ENCODE measurements at regions not wholly inside any gene's neighbourhood (a gene's known extent, or its start where the extent isn't known, plus 50 kb on each side); places are given as distances from the start of the nearest gene placed in this dataset.

DNA sequence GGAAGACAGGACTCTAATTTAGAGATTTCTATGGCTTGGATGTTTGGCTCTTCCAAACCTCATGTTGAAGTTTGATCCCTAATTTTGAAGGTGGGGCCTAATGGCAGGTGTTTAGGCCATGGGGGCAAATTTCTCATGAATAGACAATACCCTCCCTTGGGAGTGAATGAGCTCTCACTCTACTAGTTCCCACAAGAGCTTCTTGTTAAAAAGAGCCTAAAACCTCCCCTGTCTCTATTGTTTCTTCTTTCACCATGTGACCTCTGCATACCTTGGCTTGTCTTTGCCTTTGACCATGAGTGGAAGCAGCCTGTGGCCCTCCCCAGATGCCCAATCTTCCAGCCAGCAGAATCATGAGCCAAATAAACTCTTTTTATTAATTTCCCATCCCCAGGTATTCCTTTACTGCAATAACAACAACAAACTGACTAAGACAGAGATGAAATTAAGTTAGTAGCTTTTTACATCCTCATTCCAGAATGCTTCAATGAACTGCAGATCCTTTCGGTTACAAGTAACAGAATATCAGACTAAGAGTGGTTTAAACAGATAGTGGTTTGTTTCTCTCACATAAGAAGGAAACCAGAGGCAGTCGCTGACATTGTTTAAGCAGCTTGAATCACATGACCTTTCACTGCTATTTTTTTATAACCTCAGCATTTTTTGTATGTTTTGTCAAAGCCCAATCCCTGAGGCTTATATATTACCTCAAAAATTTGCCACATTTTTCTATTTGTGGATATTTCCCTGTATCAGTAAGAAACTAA, 1013.3 kb upstream of the SEMA6D start:
- H3K4me3 ChIP-seq = no peak overlapping the region
- no peaks in the 10 kb centered on the region for H3K27me3 ChIP-seq (ENCODE audit: low read depth)
- H3K36me3 ChIP-seq = no peaks in the 10 kb centered on the region
- no peaks in the 10 kb centered on the region for H3K4me1 ChIP-seq
- H3K9me3 ChIP-seq (replicated peaks) = peaks cover 23% of the 10 kb centered on the region
- H3K27ac ChIP-seq (replicated peaks) = no peak overlapping the region
- TF ChIP-seq, protein P1, sequence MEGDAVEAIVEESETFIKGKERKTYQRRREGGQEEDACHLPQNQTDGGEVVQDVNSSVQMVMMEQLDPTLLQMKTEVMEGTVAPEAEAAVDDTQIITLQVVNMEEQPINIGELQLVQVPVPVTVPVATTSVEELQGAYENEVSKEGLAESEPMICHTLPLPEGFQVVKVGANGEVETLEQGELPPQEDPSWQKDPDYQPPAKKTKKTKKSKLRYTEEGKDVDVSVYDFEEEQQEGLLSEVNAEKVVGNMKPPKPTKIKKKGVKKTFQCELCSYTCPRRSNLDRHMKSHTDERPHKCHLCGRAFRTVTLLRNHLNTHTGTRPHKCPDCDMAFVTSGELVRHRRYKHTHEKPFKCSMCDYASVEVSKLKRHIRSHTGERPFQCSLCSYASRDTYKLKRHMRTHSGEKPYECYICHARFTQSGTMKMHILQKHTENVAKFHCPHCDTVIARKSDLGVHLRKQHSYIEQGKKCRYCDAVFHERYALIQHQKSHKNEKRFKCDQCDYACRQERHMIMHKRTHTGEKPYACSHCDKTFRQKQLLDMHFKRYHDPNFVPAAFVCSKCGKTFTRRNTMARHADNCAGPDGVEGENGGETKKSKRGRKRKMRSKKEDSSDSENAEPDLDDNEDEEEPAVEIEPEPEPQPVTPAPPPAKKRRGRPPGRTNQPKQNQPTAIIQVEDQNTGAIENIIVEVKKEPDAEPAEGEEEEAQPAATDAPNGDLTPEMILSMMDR (IDR thresholded peaks at IDR 0.05; ENCODE audit: borderline replicate concordance) = no peak
- DNase-seq = no peak
- intact Hi-C loops (cut with micrococcal nuclease) = no loop called here

DNA sequence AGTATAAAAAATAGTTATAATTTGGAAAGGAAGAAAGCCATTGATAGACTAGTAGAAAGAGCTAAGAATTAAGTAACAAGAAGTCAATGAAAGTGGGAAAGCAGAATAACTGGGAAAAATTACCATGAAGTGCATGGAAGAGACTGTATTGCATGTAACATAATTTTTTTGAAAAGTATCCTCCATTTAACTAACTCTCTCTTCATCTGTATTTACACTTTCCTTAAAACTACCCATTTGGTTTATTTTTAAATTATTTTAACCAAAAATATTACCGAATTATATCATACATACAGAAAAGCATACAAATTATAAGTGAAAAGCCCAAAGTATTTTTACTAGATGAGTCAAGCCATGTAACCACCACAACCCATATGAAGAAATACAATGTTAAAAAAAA, 1009.9 kb upstream of the SEMA6D start:
- H3K27me3 ChIP-seq (ENCODE audit: low read depth) = no peaks in the 10 kb centered on the region
- TF ChIP-seq, protein P1 (IDR thresholded peaks at IDR 0.05; ENCODE audit: borderline replicate concordance) = no peak
- peaks cover 23% of the 10 kb centered on the region for H3K9me3 ChIP-seq (replicated peaks)
- intact Hi-C loops (cut with micrococcal nuclease) = no loop called here
- no peaks in the 10 kb centered on the region for H3K4me1 ChIP-seq
- no peak for DNase-seq
- H3K4me3 ChIP-seq = no peak overlapping the region
- H3K27ac ChIP-seq (replicated peaks) = no peak overlapping the region
- no peaks in the 10 kb centered on the region for H3K36me3 ChIP-seq

DNA sequence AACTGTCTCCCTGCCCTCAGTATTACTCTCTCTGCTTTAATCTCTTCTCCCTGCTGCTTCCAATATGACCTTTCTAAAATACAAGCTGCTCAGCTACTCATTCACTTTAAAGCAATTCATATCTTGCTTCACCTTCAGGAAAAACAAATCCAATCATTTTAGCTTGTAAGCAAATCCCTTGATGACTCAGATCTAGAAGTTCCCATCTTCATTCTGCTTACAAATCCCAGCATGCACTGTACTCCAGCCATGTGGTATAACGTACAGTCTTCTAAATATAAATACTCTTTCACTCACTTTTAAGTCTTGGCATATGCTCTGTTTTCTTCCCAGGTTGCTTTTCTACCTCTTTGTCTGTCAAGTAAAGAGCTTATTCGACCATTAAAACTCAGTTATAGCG, 1009.1 kb upstream of the SEMA6D start:
- Histone ChIP-seq H3K4me1 (no peaks in the 10 kb centered on the region), H3K36me3 (no peaks in the 10 kb centered on the region), H3K9me3 (replicated peaks) (peaks cover 23% of the 10 kb centered on the region), H3K4me3 (no peak overlapping the region), H3K27ac (replicated peaks) (no peak overlapping the region), H3K27me3 (ENCODE audit: low read depth) (no peaks in the 10 kb centered on the region)
- TF ChIP-seq, protein P1 (IDR thresholded peaks at IDR 0.05; ENCODE audit: borderline replicate concordance) = no peak
- intact Hi-C loops (cut with micrococcal nuclease) = no loop called here
- no peak for DNase-seq

- Histone ChIP-seq H3K27ac (replicated peaks) (no peak overlapping the region), H3K4me1 (no peaks in the 10 kb centered on the region), H3K27me3 (ENCODE audit: low read depth) (no peaks in the 10 kb centered on the region), H3K36me3 (no peaks in the 10 kb centered on the region), H3K4me3 (no peak overlapping the region), H3K9me3 (replicated peaks) (peaks cover 23% of the 10 kb centered on the region)
- no peak for DNase-seq
- TF ChIP-seq, protein P1 (IDR thresholded peaks at IDR 0.05; ENCODE audit: borderline replicate concordance) = no peak
- intact Hi-C loops (cut with micrococcal nuclease) = no loop called here
Observed at GRCh38 chr15:46709460-46710083, 1007.7 kb upstream of the SEMA6D start.

GRCh38 chr15:46710401-46710960, 1006.8 kb upstream of the SEMA6D start:
- peaks cover 23% of the 10 kb centered on the region for H3K9me3 ChIP-seq (replicated peaks)
- H3K27ac ChIP-seq (replicated peaks) = no peak overlapping the region
- intact Hi-C loops (cut with micrococcal nuclease) = no loop called here
- TF ChIP-seq, protein P1 (IDR thresholded peaks at IDR 0.05; ENCODE audit: borderline replicate concordance) = no peak
- no peaks in the 10 kb centered on the region for H3K27me3 ChIP-seq (ENCODE audit: low read depth)
- H3K4me1 ChIP-seq = no peaks in the 10 kb centered on the region
- no peak for DNase-seq
- H3K4me3 ChIP-seq = no peak overlapping the region
- no peaks in the 10 kb centered on the region for H3K36me3 ChIP-seq
